Neuron (in vitro differentiated cells): ENCODE measurements at regions not wholly inside any gene's neighbourhood (a gene's known extent, or its start where the extent isn't known, plus 50 kb on each side); places are given as distances from the start of the nearest gene placed in this dataset.

Source experiments
- H2AFZ ChIP-seq: one replicate; pipeline ENCODE4 v1.6.1; 2013; ENCODE audit warnings: low read depth, mild to moderate bottlenecking, inconsistent platforms, low read length, moderate library complexity
- H3K27me3 ChIP-seq: one replicate; pipeline ENCODE4 v1.6.1; 2013; ENCODE audit warnings: low read length; ENCODE audit not compliant: insufficient read depth
- H3K36me3 ChIP-seq: one replicate; pipeline ENCODE4 v1.6.1; 2013; ENCODE audit warnings: low read length; ENCODE audit not compliant: insufficient read depth
- H3K4me1 ChIP-seq: one replicate; pipeline ENCODE4 v1.6.1; 2013; ENCODE audit warnings: low read length; ENCODE audit not compliant: insufficient read depth
- H3K4me3 ChIP-seq: 2 replicates; pipeline ENCODE4 v1.5.1; 2013; ENCODE audit warnings: mild to moderate bottlenecking, low read length, moderate library complexity
- H3K9me3 ChIP-seq: one replicate; pipeline ENCODE4 v1.6.1; 2013; ENCODE audit warnings: low read length

GRCh38 chr13:40486518-40487163 is 179.8 kb downstream of the FOXO1 start:
- Histone ChIP-seq H3K4me3 (no peak overlapping the region), H3K9me3 (peaks cover 2% of the 10 kb centered on the region), H3K36me3 (no peaks in the 10 kb centered on the region), H2AFZ (no peak overlapping the region), H3K4me1 (peaks cover 4% of the 10 kb centered on the region), H3K27me3 (no peaks in the 10 kb centered on the region)

- Histone ChIP-seq H3K9me3 (no peaks in the 10 kb centered on the region), H3K4me1 (peaks cover 4% of the 10 kb centered on the region), H2AFZ (no peak overlapping the region)
Observed at GRCh38 chr13:40488869-40489391, 177.5 kb downstream of the FOXO1 start.

GRCh38 chr13:40490086-40490758 is 176.2 kb downstream of the FOXO1 start:
- Histone ChIP-seq H3K27me3 (no peaks in the 10 kb centered on the region), H3K4me1 (peaks cover 10% of the 10 kb centered on the region), H2AFZ (no peak overlapping the region), H3K4me3 (no peak overlapping the region), H3K36me3 (no peaks in the 10 kb centered on the region), H3K9me3 (no peaks in the 10 kb centered on the region)

More at GRCh38 chr13:40488869-40489391, 177.5 kb downstream of the FOXO1 start:
- no peak overlapping the region for H3K4me3 ChIP-seq
- H3K27me3 ChIP-seq = no peaks in the 10 kb centered on the region
- no peaks in the 10 kb centered on the region for H3K36me3 ChIP-seq

DNA sequence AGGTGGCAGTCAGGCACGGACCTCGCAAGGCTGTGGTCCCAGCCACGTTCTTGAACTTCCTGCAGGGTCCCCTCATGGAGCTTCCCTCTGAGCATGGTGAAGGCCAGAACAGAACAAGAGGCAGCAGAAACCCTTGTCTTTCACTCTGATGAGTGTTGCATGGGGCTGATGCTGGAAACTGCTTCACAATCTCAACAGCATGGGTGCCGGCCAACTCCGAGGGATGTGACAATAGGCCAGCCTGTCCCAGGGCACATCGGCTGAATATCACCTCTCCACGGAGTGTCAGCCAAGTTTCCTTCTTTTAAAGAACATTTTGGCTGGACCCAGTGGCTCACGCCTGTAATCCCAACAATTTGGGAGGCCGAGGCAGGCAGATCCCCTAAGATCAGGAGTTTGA is 173.9 kb downstream of the FOXO1 start:
- no peak overlapping the region for H2AFZ ChIP-seq
- H3K36me3 ChIP-seq = no peaks in the 10 kb centered on the region
- H3K4me1 ChIP-seq = peaks cover 10% of the 10 kb centered on the region
- H3K4me3 ChIP-seq = no peak overlapping the region
- no peaks in the 10 kb centered on the region for H3K9me3 ChIP-seq
- H3K27me3 ChIP-seq = no peaks in the 10 kb centered on the region

DNA sequence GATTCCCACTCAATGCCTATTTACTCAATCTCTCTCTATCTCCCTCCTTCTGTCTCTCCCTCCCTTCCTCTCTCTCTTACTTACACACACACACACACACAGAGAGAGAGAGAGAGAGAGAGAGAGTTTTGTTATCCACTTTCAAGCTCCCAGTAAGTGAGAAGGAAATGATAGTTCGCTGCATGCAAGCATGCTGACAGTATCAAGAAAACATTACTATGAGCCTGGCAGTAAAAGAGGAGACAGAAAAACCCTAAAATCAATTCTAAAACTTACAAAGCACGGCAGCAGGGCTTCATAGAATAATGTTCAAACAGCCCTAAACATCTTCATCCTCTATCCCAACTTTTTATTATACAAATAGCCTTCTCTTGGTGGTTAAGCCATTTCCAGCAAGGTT is 171.9 kb downstream of the FOXO1 start:
- Histone ChIP-seq H3K4me1 (peaks cover 10% of the 10 kb centered on the region), H3K9me3 (no peaks in the 10 kb centered on the region), H2AFZ (no peak overlapping the region), H3K27me3 (no peaks in the 10 kb centered on the region), H3K4me3 (no peak overlapping the region), H3K36me3 (no peaks in the 10 kb centered on the region)

DNA sequence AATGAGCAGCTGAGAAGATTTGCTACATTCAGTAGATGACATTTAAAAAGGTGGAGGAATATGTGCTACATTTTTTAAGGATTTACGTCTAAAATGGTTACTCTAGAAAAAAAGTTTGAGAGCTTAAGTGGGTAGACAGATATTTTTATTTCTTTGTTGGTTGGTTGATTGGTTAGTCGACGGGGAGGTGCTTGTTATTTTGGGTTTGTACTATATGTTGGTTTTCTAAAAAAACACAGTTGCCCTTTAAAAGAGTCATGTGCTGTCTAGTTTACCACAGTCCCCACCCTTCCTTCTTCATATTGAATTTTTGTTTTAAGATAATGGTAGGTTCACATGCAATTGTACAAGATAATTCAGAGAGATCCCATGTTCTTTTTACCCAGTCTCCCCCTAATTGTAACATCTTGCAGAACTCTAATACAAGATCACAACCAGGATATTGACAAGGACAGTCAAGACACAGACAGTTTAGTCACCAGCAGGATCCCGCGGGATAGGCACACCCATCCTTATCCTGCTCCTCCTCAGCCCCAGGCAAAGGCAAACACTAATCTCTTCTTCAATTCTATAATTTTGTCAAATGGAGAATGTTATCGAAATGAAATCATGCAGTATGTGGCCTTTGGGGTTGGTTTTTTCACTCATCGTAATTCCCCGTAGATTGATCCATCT is 171.4 kb downstream of the FOXO1 start:
- peaks cover 10% of the 10 kb centered on the region for H3K4me1 ChIP-seq
- no peaks in the 10 kb centered on the region for H3K27me3 ChIP-seq
- no peak overlapping the region for H3K4me3 ChIP-seq

GRCh38 chr13:40495621-40496001 is 170.8 kb downstream of the FOXO1 start:
- Histone ChIP-seq H3K27me3 (no peaks in the 10 kb centered on the region), H3K9me3 (no peaks in the 10 kb centered on the region), H3K4me1 (peaks cover 6% of the 10 kb centered on the region), H3K36me3 (no peaks in the 10 kb centered on the region), H2AFZ (no peak overlapping the region), H3K4me3 (no peak overlapping the region)

More for the DNA sequence above, 171.4 kb downstream of the FOXO1 start:
- no peaks in the 10 kb centered on the region for H3K9me3 ChIP-seq
- H2AFZ ChIP-seq = no peak overlapping the region
- no peaks in the 10 kb centered on the region for H3K36me3 ChIP-seq

DNA sequence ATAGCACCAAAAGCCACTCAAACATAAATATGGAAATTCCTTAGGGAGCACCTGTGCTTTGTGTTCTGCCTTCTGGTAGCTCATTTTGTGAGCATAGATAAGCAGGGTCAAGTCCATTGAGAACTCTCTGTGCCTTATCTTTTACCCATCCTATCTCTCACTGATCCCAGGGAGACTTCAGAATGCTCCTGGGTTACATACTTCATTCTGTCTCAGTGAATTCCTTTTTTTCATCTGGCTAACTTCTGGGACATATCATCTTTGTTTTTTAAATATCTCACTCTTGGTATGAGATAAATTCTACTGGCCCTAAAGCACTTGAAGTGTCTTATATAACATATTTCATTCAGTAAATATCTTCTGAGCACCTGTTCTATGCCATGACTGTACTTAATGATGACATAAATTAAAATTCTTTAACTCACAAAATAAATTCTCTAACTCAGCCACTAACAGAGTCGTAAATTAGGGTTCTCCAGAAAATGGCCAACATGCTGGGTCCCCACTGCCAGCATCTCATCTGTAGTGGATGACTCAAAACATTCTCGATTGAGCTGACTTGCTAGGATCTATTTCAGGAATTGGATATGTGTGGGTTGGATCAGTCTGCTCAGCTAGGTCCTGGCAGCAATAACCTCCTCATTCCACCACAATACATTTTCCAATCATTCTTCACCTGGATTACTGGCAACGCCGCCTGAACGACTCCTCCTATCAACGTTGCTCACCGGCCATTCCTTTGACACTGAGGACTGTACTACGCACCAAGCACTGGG is 170.2 kb downstream of the FOXO1 start:
- no peak overlapping the region for H2AFZ ChIP-seq
- H3K9me3 ChIP-seq = no peaks in the 10 kb centered on the region
- H3K4me1 ChIP-seq = peaks cover 6% of the 10 kb centered on the region
- no peaks in the 10 kb centered on the region for H3K36me3 ChIP-seq
- H3K27me3 ChIP-seq = no peaks in the 10 kb centered on the region
- no peak overlapping the region for H3K4me3 ChIP-seq

GRCh38 chr13:40498461-40498860 is 168.0 kb downstream of the FOXO1 start:
- Histone ChIP-seq H3K27me3 (no peaks in the 10 kb centered on the region), H3K4me3 (no peak overlapping the region), H2AFZ (no peak overlapping the region), H3K36me3 (no peaks in the 10 kb centered on the region), H3K4me1 (peaks cover 6% of the 10 kb centered on the region), H3K9me3 (no peaks in the 10 kb centered on the region)

GRCh38 chr13:40502236-40502635 is 164.2 kb downstream of the FOXO1 start:
- no peaks in the 10 kb centered on the region for H3K4me1 ChIP-seq
- no peak overlapping the region for H2AFZ ChIP-seq
- no peaks in the 10 kb centered on the region for H3K9me3 ChIP-seq
- H3K36me3 ChIP-seq = no peaks in the 10 kb centered on the region
- H3K4me3 ChIP-seq = no peak overlapping the region
- no peaks in the 10 kb centered on the region for H3K27me3 ChIP-seq

GRCh38 chr13:40503011-40503410 is 163.4 kb downstream of the FOXO1 start:
- no peaks in the 10 kb centered on the region for H3K9me3 ChIP-seq
- H3K4me1 ChIP-seq = peaks cover 3% of the 10 kb centered on the region
- H3K4me3 ChIP-seq = no peak overlapping the region
- no peak overlapping the region for H2AFZ ChIP-seq
- H3K36me3 ChIP-seq = no peaks in the 10 kb centered on the region
- H3K27me3 ChIP-seq = no peaks in the 10 kb centered on the region

GRCh38 chr13:40503966-40504591 is 162.4 kb downstream of the FOXO1 start:
- Histone ChIP-seq H3K4me3 (no peak overlapping the region), H3K36me3 (no peaks in the 10 kb centered on the region), H2AFZ (no peak overlapping the region), H3K9me3 (no peaks in the 10 kb centered on the region), H3K27me3 (no peaks in the 10 kb centered on the region), H3K4me1 (peaks cover 8% of the 10 kb centered on the region)
